Tongue (tissue), 2 donors: ENCODE measurements at regions not wholly inside any gene's neighbourhood (a gene's known extent, or its start where the extent isn't known, plus 50 kb on each side); places are given as distances from the start of the nearest gene placed in this dataset. TPM values are rescaled to one million over a fixed set of nuclear protein-coding genes. Genes with fewer than 3 reads are reported as not detected.
"Not testable (repeated sequence)": the region's sequence is repeated elsewhere in the genome, so short reads cannot be mapped to it uniquely, and the experiment has no call there.

ENCODE experiments used
- DNase-seq: peaks from one replicate; pipeline ENCODE4 v3.0.0-alpha.2; 2015
- small RNA-seq: library from RNA; depleted of rRNA; stranded (forward); fragments of <200 nt; gene quantifications from one replicate; pipeline ENCODE3, GENCODE V24; 2014; ENCODE audit warnings: low replicate concordance

DNA sequence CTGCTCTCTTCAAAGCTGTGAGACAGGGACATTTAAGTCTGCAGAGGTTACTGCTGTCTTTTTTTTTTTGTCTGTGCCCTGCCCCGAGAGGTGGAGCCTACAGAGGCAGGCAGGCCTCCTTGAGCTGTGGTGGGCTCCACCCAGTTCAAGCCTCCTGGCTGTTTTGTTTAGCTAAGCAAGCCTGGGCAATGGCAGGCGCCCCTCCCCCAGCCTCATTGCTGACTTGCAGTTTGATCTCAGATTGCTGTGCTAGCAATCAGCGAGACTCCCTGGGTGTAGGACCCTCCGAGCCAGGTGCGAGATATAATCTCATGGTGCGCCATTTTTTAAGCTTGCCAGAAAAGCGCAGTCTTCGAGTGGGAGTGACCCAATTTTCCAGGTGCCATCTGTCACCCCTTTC lies 1595.8 kb downstream of the NLGN4Y start:
- DNase-seq = not testable (repeated sequence)

GRCh38 chrY:16121988-16122387 lies 1597.7 kb downstream of the NLGN4Y start:
- no peak for DNase-seq

- DNase-seq = no peak
Observed at GRCh38 chrY:16124630-16125317, 1600.4 kb downstream of the NLGN4Y start.

DNA sequence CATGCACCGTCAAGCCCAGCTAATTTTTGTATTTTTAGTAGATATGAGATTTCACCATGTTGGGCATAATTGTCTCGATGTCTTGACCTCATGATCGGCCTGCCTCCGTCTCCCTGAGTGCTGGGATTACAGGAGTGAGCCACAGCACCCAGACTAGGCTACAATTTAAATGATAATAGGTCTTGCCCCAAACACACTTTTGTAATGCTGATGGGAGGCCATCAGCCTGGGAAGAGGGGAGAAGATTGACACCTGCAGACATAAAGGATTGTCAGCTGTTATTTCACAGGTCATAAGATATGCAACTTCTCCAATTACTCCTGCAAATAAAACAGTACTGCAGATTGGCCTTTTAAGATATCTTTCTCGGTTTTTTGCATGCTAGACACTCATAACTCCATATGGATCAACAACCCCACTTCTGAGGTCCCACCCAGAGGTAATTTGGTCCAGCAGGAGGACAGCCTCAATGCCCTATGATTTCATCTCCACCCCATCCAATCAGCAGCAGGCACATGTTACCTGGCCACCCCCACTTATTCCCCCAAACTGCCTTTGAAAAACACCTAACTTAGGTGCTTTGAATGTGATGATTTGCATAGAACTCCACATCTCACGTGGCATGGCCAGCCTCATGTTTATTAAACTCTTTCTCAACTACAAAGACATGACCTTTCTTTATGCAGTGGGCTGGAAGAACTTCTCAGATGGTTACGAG lies 1612.4 kb downstream of the NLGN4Y start:
- DNase-seq = no peak

DNA sequence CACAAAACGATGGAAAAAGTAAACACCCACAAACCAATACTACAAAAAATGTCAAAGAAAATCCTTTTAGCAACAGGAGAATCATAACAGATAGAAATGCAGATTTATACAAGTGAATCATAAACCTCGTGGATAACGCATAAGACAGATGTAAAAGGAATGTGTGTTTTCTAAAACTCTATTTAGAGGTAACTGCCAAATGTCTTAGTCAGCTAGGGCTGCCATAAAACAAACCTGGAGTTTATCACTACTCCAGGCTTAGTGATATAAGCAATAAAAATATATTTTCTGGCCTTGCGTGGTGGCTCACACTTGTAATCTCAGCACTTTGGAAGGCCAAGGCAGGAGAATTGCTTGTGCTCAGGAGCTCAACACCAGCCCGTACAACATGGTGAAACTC lies 1633.5 kb downstream of the NLGN4Y start:
- DNase-seq = no peak

- DNase-seq = not testable (repeated sequence)
Observed at GRCh38 chrY:16175740-16176139, 1651.4 kb downstream of the NLGN4Y start.

- DNase-seq = not testable (repeated sequence)
Observed at GRCh38 chrY:16205482-16205881, 1674.5 kb downstream of the CDY2B start.

- not testable (repeated sequence) for DNase-seq
Observed at GRCh38 chrY:16243322-16243721, 1636.7 kb downstream of the CDY2B start.

DNA sequence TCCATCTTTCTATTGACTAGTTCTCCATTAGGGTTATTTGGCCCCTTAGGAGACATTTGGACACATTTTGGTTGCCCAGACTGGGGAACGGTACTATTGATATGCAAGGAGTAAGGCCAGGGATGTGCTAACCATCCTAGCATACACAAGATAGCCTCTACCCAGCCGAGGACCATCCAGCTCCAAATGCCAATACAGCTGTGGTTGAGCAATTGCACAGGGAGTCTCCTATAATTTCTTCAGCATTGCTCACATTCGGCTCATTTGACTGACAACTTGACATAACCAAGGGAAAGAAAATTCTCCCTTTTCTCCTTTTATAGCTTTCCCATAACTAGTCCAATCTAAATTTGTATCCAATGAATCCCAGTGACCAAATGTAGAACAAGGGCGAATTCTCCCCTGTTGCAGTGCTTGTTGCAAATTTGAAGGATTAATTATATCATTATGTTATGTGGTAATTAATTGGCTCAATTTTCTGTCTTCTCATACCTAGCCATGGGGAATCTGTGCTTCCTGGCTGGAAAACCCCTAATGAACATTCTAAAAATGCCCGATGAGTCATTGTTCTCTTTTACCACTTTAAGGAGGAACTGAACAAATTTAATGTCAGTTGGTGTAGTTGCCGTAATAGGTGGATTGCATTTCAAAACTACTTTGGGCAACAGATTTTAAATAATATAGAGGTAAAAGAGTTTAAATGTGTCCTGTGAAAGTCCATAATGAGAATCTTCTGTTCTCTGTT lies 1625.3 kb downstream of the CDY2B start:
- not testable (repeated sequence) for DNase-seq

DNA sequence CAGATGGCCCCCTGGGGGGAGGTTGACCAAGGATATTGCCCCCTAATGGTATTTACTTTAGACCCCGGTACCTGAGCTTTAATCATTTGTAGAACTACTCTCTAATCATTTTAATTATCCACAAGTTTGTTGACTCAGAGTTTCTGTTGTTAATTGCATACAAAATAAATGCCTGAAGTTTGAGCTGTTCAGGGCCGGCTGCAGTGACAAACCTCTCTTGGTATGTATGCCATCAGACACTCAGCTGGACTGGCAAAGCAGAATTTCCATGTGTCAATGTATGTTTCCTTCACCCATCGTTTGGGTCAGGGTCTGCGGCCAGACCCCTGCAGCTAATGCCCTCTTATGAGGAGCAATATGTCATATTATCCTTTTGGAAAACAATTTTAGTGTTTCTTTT lies 1624.2 kb downstream of the CDY2B start:
- not testable (repeated sequence) for DNase-seq

Small RNAs in the stretch of these regions (small RNA-seq; reads per million reads assigned to genes)
- not detected for gene RF00401
- not detected for gene RNU6-109P
